Suprapubic skin (tissue), 4 donors: ENCODE measurements at regions not wholly inside any gene's neighbourhood (a gene's known extent, or its start where the extent isn't known, plus 50 kb on each side); places are given as distances from the start of the nearest gene placed in this dataset.
"Not testable (repeated sequence)": the region's sequence is repeated elsewhere in the genome, so short reads cannot be mapped to it uniquely, and the experiment has no call there.

ENCODE experiments used
- DNase-seq, 2 donors: peaks; one replicate each; pipeline ENCODE4 v3.0.0-alpha.2; 2019; ENCODE audit warnings: low spot score in 2 of 2
- H3K27ac ChIP-seq: fragments of 200-600 bp; sonication (generic); one replicate; pipeline ENCODE4 v1.5.1; 2019
- H3K27me3 ChIP-seq: fragments of 200-600 bp; sonication (generic); one replicate; pipeline ENCODE4 v1.5.1; 2019
- H3K36me3 ChIP-seq: fragments of 200-600 bp; sonication (generic); one replicate; pipeline ENCODE4 v1.5.1; 2019
- H3K4me1 ChIP-seq: fragments of 200-600 bp; sonication (generic); one replicate; pipeline ENCODE4 v1.5.1; 2019
- H3K4me3 ChIP-seq: fragments of 200-600 bp; sonication (generic); one replicate; pipeline ENCODE4 v1.5.1; 2019; ENCODE audit warnings: mild to moderate bottlenecking
- H3K9me3 ChIP-seq: fragments of 200-600 bp; sonication (generic); one replicate; pipeline ENCODE4 v1.5.1; 2019
- CTCF ChIP-seq, 2 donors: fragments of 200-600 bp in 1 of 2; fragments of 450-650 bp in 1 of 2; sonication (generic) in 1 of 2; IDR thresholded peaks; one replicate each; pipeline ENCODE4 v1.5.1; 2016 to 2019; ENCODE audit warnings: antibody characterized with exemption in 2 of 2, mild to moderate bottlenecking in 1 of 2, moderate library complexity in 1 of 2
- EP300 ChIP-seq: sonication (generic); formaldehyde crosslinking; IDR thresholded peaks from one replicate; pipeline ENCODE4 v1.6.1; 2017; ENCODE audit warnings: antibody characterized with exemption
- POLR2A ChIP-seq, 2 donors: fragments of 450-650 bp; IDR thresholded peaks; one replicate each; pipeline ENCODE4 v1.6.1; 2017; ENCODE audit warnings: antibody characterized with exemption in 2 of 2, mild to moderate bottlenecking in 2 of 2, moderate library complexity in 2 of 2
- POLR2AphosphoS5 ChIP-seq, 3 donors: sonication (generic); formaldehyde crosslinking; IDR thresholded peaks; one replicate each; pipeline ENCODE4 v1.6.1; 2017; ENCODE audit warnings: antibody characterized with exemption in 3 of 3
- WGBS: methylation state at CpG from one replicate; pipeline ENCODE4 v1.1.5; 2018; 5-methylcytosine and 5-hydroxymethylcytosine counted together

GRCh38 chr1:245102149-245102548 is 52.6 kb upstream of the KIF26B start:
- not testable (repeated sequence) for DNase-seq, H3K27me3 ChIP-seq, H3K4me1 ChIP-seq, H3K36me3 ChIP-seq, H3K9me3 ChIP-seq, H3K4me3 ChIP-seq, H3K27ac ChIP-seq
- WGBS: 95% methylated on average over 6 of the region's 6 CpGs

GRCh38 chr1:245099401-245099800 is 55.4 kb upstream of the KIF26B start:
- Histone ChIP-seq H3K9me3 (no peaks in the 10 kb centered on the region), H3K36me3 (no peaks in the 10 kb centered on the region), H3K27me3 (no peaks in the 10 kb centered on the region), H3K4me3 (no peak overlapping the region), H3K4me1 (no peaks in the 10 kb centered on the region), H3K27ac (no peak overlapping the region)
- TF ChIP-seq POLR2A (IDR thresholded peaks at IDR 0.05) (no peak), CTCF (IDR thresholded peaks at IDR 0.05) (no peak), EP300 (no peak), POLR2AphosphoS5 (IDR thresholded peaks at IDR 0.05) (no peak)
- DNase-seq: no peak
- WGBS: 77% methylated on average over 8 of the region's 8 CpGs

GRCh38 chr1:245098924-245099323 is 55.9 kb upstream of the KIF26B start:
- DNase-seq: no peak
- Histone ChIP-seq H3K9me3 (no peaks in the 10 kb centered on the region), H3K36me3 (no peaks in the 10 kb centered on the region), H3K27ac (no peak overlapping the region), H3K4me3 (no peak overlapping the region), H3K27me3 (no peaks in the 10 kb centered on the region), H3K4me1 (no peaks in the 10 kb centered on the region)
- 89% methylated on average over 6 of the region's 6 CpGs for whole genome bisulfite sequencing
- TF ChIP-seq CTCF (IDR thresholded peaks at IDR 0.05): no peak
- TF ChIP-seq EP300: no peak
- no peak for TF ChIP-seq POLR2A (IDR thresholded peaks at IDR 0.05)
- TF ChIP-seq POLR2AphosphoS5 (IDR thresholded peaks at IDR 0.05): no peak

GRCh38 chr1:245096311-245097066 is 58.3 kb upstream of the KIF26B start:
- no peak for DNase-seq
- 64% methylated on average over 5 of the region's 5 CpGs for WGBS
- H3K27ac ChIP-seq: no peak overlapping the region

GRCh38 chr1:245095903-245096302 is 58.9 kb upstream of the KIF26B start:
- no peaks in the 10 kb centered on the region for H3K9me3 ChIP-seq
- 29% methylated on average over 1 of the region's 1 CpG for WGBS
- no peaks in the 10 kb centered on the region for H3K36me3 ChIP-seq
- H3K27ac ChIP-seq: no peak overlapping the region
- no peak for DNase-seq
- no peaks in the 10 kb centered on the region for H3K27me3 ChIP-seq
- TF ChIP-seq CTCF (IDR thresholded peaks at IDR 0.05): no peak
- TF ChIP-seq EP300: no peak
- TF ChIP-seq POLR2AphosphoS5 (IDR thresholded peaks at IDR 0.05): no peak
- TF ChIP-seq POLR2A (IDR thresholded peaks at IDR 0.05): no peak
- H3K4me1 ChIP-seq: no peaks in the 10 kb centered on the region
- no peak overlapping the region for H3K4me3 ChIP-seq

More at GRCh38 chr1:245096311-245097066, 58.3 kb upstream of the KIF26B start:
- no peak overlapping the region for H3K4me3 ChIP-seq
- no peaks in the 10 kb centered on the region for H3K9me3 ChIP-seq
- no peaks in the 10 kb centered on the region for H3K27me3 ChIP-seq
- no peaks in the 10 kb centered on the region for H3K4me1 ChIP-seq
- no peaks in the 10 kb centered on the region for H3K36me3 ChIP-seq
- TF ChIP-seq POLR2AphosphoS5 (IDR thresholded peaks at IDR 0.05): no peak
- no peak for TF ChIP-seq POLR2A (IDR thresholded peaks at IDR 0.05)
- TF ChIP-seq EP300: no peak
- no peak for TF ChIP-seq CTCF (IDR thresholded peaks at IDR 0.05)

- Histone ChIP-seq H3K27ac (no peak overlapping the region), H3K27me3 (no peaks in the 10 kb centered on the region), H3K36me3 (no peaks in the 10 kb centered on the region), H3K4me1 (no peaks in the 10 kb centered on the region), H3K9me3 (no peaks in the 10 kb centered on the region), H3K4me3 (no peak overlapping the region)
- TF ChIP-seq EP300: no peak
- TF ChIP-seq POLR2A (IDR thresholded peaks at IDR 0.05): no peak
- TF ChIP-seq CTCF (IDR thresholded peaks at IDR 0.05): no peak
- TF ChIP-seq POLR2AphosphoS5 (IDR thresholded peaks at IDR 0.05): no peak
- no peak for DNase-seq
- WGBS: 91% methylated on average over 5 of the region's 5 CpGs
These were observed 59.8 kb upstream of the KIF26B start for GRCh38 chr1:245094954-245095353.
